ENCODE measurements at regions not wholly inside any gene's neighbourhood (a gene's known extent, or its start where the extent isn't known, plus 50 kb on each side); places are given as distances from the start of the nearest gene placed in this dataset.

DNA sequence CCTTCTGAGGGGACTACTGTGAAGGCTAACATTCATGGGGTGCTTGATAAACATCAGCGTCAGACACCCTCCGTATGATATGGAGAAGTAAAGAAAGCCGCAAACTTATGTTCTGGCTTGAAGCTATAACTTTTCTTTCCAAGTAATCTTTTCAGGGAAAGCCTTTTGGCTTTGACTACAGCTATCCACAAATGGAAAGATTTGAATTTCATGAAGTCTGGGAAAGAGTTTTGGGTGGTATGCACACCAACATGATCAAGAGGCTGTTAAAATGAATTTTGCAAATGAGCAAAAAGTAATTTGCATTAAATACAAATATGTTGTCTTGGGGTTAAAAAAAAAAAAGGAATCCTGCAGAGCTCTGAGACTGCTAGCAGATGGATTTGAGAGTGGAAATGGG, 114.8 kb upstream of the LIMCH1 start:
- WGBS, 2 donors: 87 to 91% methylated on average over 3 of the region's 3 CpGs
- Histone ChIP-seq H3K9me3 (no peaks in the 10 kb centered on the region), H3K36me3 (no peaks in the 10 kb centered on the region), H3K27me3 (no peaks in the 10 kb centered on the region), H3K27ac (no peak overlapping the region), H3K4me1 (peaks cover 0 to 29% (median 3%) of the 10 kb centered on the region in 3 donors), H3K4me3 (no peak overlapping the region)
- DNase-seq: no peak
- TF ChIP-seq, protein P1, sequence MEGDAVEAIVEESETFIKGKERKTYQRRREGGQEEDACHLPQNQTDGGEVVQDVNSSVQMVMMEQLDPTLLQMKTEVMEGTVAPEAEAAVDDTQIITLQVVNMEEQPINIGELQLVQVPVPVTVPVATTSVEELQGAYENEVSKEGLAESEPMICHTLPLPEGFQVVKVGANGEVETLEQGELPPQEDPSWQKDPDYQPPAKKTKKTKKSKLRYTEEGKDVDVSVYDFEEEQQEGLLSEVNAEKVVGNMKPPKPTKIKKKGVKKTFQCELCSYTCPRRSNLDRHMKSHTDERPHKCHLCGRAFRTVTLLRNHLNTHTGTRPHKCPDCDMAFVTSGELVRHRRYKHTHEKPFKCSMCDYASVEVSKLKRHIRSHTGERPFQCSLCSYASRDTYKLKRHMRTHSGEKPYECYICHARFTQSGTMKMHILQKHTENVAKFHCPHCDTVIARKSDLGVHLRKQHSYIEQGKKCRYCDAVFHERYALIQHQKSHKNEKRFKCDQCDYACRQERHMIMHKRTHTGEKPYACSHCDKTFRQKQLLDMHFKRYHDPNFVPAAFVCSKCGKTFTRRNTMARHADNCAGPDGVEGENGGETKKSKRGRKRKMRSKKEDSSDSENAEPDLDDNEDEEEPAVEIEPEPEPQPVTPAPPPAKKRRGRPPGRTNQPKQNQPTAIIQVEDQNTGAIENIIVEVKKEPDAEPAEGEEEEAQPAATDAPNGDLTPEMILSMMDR (IDR thresholded peaks at IDR 0.05): no peak
- no peak for TF ChIP-seq POLR2A (IDR thresholded peaks at IDR 0.05)
- intact Hi-C loops (cut with DNase I): no loop called here

DNA sequence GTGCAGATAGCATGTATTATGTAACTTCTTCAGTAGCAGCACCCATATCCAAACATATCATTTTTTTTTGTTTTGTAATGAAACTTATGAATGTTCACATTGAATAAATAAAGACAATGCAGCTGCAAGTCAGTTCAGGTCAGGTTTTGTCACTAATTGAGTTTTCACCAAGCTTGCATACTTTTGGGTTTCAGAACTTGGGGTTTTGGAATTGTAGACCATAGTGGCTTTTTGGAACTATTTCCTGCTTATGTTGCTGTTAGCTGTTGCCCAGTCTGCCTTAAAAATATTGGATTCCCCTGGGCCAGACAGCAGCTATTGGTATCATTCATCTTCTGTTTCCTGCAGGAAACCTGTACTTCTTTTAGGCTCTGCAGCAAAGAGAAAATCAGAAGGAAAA, 113.4 kb upstream of the LIMCH1 start:
- Histone ChIP-seq H3K4me3 (no peak overlapping the region), H3K9me3 (no peaks in the 10 kb centered on the region), H3K36me3 (no peaks in the 10 kb centered on the region), H3K27ac (no peak overlapping the region), H3K4me1 (peaks cover 0 to 36% (median 3%) of the 10 kb centered on the region in 3 donors), H3K27me3 (no peaks in the 10 kb centered on the region)
- DNase-seq: no peak
- TF ChIP-seq, protein P1 (IDR thresholded peaks at IDR 0.05): no peak
- no peak for TF ChIP-seq POLR2A (IDR thresholded peaks at IDR 0.05)
- intact Hi-C loops (cut with DNase I): no loop called here

GRCh38 chr4:41425650-41426049, 112.3 kb upstream of the LIMCH1 start:
- TF ChIP-seq POLR2A (IDR thresholded peaks at IDR 0.05): no peak
- TF ChIP-seq, protein P1 (IDR thresholded peaks at IDR 0.05): no peak
- 100% methylated on average over 1 of the region's 1 CpG; no CpG with 5 or more reads in 1 of the 2 donors for WGBS, 2 donors
- H3K27ac ChIP-seq: no peak overlapping the region
- peaks cover 0 to 36% (median 3%) of the 10 kb centered on the region in 3 donors for H3K4me1 ChIP-seq
- H3K27me3 ChIP-seq: no peaks in the 10 kb centered on the region
- H3K36me3 ChIP-seq: no peaks in the 10 kb centered on the region
- H3K9me3 ChIP-seq: no peaks in the 10 kb centered on the region
- intact Hi-C loops (cut with DNase I): no loop called here
- H3K4me3 ChIP-seq: no peak overlapping the region
- no peak for DNase-seq

- no peaks in the 10 kb centered on the region for H3K36me3 ChIP-seq
- H3K9me3 ChIP-seq: no peaks in the 10 kb centered on the region
- TF ChIP-seq, protein P1 (IDR thresholded peaks at IDR 0.05): no peak
- TF ChIP-seq POLR2A (IDR thresholded peaks at IDR 0.05): no peak
- H3K4me1 ChIP-seq: peaks cover 0 to 36% (median 3%) of the 10 kb centered on the region in 3 donors
- H3K27ac ChIP-seq: peak overlapping the region in 3 of 4 donors; percentile 48 to 60 (median 53)
- no peaks in the 10 kb centered on the region for H3K27me3 ChIP-seq
- no peak overlapping the region for H3K4me3 ChIP-seq
- intact Hi-C loops (cut with DNase I): no loop called here
- 25 to 32% methylated on average over 3 of the region's 3 CpGs for WGBS, 2 donors
- no peak for DNase-seq
Measured at GRCh38 chr4:41426539-41426938, 111.4 kb upstream of the LIMCH1 start.

DNA sequence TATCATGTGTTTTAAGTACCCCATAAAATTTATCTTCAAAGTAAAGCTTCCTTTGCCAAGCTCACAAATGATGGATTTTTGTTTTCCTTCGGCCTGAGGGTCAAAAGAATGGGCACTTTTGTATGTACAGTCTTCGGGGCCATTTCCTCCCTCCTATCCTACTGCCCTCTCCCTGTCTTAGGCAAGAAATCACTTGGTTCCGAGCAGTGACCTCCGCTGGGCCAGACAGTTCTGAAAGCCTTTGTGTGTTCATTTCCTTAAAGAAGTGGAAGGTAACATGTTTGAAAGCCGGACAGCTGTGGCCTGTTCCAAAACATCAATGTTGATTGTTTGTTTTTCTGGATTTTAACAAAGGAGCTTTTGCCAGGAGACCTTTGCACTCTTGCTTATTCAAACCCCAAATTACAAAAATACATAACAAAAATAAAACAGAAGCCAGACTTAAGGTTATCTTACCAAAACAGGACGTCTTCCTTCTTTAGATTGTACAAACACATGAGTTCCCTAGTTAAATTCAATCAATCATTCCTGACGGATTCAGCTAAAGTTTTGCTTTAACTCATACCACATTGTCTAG, 110.6 kb upstream of the LIMCH1 start:
- DNase-seq: no peak
- Histone ChIP-seq H3K27ac (peak overlapping the region in 3 of 4 donors; percentile 48 to 60 (median 53)), H3K4me1 (peaks cover 0 to 43% (median 3%) of the 10 kb centered on the region in 3 donors), H3K4me3 (no peak overlapping the region), H3K27me3 (no peaks in the 10 kb centered on the region), H3K36me3 (no peaks in the 10 kb centered on the region), H3K9me3 (no peaks in the 10 kb centered on the region)
- intact Hi-C loops (cut with DNase I): no loop called here
- WGBS, 2 donors: 62 to 73% methylated on average over 6 to 7 of the region's 7 CpGs
- TF ChIP-seq, protein P1 (IDR thresholded peaks at IDR 0.05): no peak
- no peak for TF ChIP-seq POLR2A (IDR thresholded peaks at IDR 0.05)

All from esophagus squamous epithelium (tissue), 5 donors.